Right lobe of liver (tissue), 4 donors: ENCODE measurements at regions not wholly inside any gene's neighbourhood (a gene's known extent, or its start where the extent isn't known, plus 50 kb on each side); places are given as distances from the start of the nearest gene placed in this dataset.

Experiments used
- CTCF ChIP-seq, 4 donors: fragments of 200-600 bp in 3 of 4; fragments of 450-650 bp in 1 of 4; IDR thresholded peaks; one replicate each; pipeline versions ENCODE4 v1.5.1 to v1.8.0; 2016 to 2022; ENCODE audit warnings: antibody characterized with exemption in 4 of 4, mild to moderate bottlenecking in 2 of 4
- POLR2A ChIP-seq: fragments of 450-650 bp; IDR thresholded peaks from one replicate; pipeline ENCODE4 v1.6.1; 2017; ENCODE audit warnings: antibody characterized with exemption, mild to moderate bottlenecking
- donor health status: DM: no; HTN: no; CAD: no.
- donor health status: DM: no; HTN: no; CAD: no.
- donor health status: DM: no; HTN: yes; CAD: no.

GRCh38 chr4:44038811-44039210 is 409.8 kb downstream of the KCTD8 start:
- TF ChIP-seq POLR2A (no peak), CTCF (IDR thresholded peaks at IDR 0.05) (no peak)
